Stimulated activated CD4-positive, alpha-beta T cell treated with anti-CD3 and anti-CD28 coated beads, Interleukin-15, amount 100 ng/mL, for 24 hours (primary cell): ENCODE measurements at regions not wholly inside any gene's neighbourhood (a gene's known extent, or its start where the extent isn't known, plus 50 kb on each side); places are given as distances from the start of the nearest gene placed in this dataset.

Source experiments
- DNase-seq: peaks from one replicate; pipeline ENCODE4 v3.0.0-alpha.2; 2020

- no peak for DNase-seq
Observed at GRCh38 chr22:34847072-34847471, 218.9 kb upstream of the ISX start.

- DNase-seq = no peak
Observed at GRCh38 chr22:34849965-34850364, 216.0 kb upstream of the ISX start.

- DNase-seq = no peak
Observed at GRCh38 chr22:34851918-34852662, 213.9 kb upstream of the ISX start.

GRCh38 chr22:34855471-34855870, 210.5 kb upstream of the ISX start:
- DNase-seq = no peak

DNA sequence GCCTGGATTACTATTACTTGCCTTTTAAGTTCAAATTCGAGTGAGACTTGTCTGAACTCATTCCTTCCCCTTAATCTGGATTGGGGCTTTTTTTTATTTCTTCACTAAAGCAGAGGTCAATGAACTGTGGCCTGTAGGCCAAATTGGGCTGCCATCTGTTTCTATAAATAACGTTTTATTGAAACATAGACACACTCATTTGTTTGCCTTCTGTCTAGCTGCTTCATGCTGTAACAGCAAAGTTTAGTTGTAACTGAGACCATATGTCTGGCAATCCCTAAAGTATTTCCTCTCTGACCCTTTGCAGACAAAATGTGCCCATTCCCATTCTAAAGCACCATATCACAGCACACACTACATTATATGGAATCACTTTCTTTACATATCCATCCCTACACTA, 207.9 kb upstream of the ISX start:
- DNase-seq = no peak

GRCh38 chr22:34861787-34862186, 204.2 kb upstream of the ISX start:
- DNase-seq = no peak

DNA sequence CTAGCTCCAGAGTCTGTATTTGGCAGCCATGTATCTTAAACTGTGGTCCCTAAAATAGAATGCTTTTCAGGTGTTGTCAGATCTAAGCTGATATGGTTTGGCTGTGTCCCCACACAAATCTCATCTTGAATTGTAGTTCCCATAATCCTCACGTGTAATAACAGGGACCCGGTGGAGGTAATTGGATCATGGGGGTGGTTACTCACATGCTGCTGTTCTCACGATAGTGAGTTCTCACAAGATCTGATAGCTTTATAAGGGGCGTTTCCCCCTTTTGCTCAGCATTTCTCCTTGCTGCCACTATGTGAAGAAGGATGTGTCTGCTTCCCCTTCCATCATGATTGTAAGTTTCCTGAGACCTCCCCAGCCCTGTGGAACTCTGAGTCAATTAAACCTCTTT, 199.9 kb upstream of the ISX start:
- DNase-seq = no peak

DNA sequence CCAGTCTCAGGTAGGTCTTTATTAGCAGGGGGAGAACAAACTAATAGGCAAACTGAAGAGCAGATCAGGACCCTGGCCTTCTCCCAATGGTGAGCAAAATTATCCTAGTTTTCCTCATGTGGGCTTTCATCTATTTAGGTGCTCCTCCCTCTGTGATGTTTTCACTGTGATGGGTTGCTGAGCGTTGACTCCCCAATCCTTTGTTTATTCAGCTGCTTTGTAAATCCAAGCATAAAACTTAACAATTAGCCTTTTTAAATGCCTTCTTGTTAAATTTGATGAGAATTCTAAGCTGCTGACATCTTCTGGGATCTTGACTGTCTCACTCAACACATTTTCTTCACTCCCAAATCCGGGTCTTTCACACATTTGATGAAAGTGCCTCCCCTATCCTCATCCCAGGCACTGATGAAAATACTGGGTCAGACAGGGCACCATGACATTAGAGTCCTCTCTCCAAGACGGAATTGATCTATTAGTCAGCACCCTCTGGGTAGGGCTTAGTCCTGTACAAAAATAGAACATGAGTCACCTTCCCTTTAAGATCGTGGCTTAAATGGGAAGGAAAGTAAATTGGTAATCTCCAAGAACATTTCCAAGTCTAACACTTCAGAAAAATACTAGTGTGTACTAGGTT, 199.3 kb upstream of the ISX start:
- DNase-seq = no peak

- no peak for DNase-seq
Observed at GRCh38 chr22:34877506-34877905, 188.5 kb upstream of the ISX start.

DNA sequence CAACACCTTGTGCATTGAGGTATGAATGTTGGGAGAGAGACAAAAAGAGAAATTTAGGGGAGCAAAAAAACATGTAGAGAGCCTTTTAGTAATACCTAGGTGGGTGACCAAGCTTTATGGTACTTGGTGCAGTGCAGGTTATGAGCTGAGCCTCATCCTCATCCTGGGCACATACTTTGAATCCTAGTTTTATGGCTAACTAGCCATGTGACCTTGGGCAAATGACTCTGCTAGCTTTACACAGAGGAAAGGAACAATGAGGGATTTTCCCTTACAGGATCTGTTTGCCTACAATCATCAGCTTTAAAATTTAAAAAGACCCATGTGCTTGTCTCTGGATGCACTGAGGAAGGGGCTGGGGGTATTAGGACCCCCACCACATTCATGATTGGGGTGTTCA, 187.8 kb upstream of the ISX start:
- no peak for DNase-seq

GRCh38 chr22:34879001-34879400, 187.0 kb upstream of the ISX start:
- DNase-seq = no peak

DNA sequence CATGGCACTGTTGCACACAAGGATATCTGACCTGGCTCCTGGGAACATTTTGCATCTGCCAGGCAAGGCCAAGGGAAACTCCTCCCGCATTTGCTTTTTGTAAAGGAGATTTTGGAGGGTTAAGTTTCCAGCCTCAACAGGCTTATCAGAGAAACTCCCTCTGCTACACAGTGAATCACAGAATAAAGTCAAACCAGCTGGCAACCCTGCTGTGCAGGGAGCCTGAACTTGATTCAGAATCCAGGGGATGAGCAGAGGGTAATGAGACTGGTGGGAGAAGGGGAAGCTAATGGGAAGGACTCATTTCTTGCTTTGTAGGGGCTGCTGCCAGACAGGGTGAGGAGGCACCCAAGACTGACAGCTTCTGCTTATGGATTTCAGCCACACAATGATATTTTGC, 185.3 kb upstream of the ISX start:
- no peak for DNase-seq

- no peak for DNase-seq
Observed at GRCh38 chr22:34881453-34881852, 184.5 kb upstream of the ISX start.

GRCh38 chr22:34885852-34886251, 180.1 kb upstream of the ISX start:
- DNase-seq = no peak

GRCh38 chr22:34886391-34886790, 179.6 kb upstream of the ISX start:
- no peak for DNase-seq

- no peak for DNase-seq
Observed at GRCh38 chr22:34886812-34887211, 179.1 kb upstream of the ISX start.

DNA sequence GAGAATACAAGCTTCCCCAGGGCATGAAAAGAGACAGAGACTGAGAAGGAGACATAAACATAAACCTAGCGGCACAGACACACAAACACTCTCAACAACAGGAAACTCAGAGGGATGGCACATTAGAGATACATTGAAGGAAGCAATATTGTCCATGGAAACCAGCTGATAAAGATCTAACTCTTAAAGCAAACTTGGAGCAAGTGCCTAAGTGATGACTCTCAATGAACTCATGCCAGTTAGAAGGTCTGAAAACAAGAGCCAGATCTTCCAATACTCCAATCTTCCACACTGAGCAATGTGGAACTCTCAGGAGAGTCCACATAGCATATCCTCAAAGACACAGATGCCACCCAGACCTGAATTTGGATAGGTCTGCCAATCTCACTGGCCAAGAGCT, 168.8 kb upstream of the ISX start:
- DNase-seq = no peak

GRCh38 chr22:34902335-34902734, 163.6 kb upstream of the ISX start:
- no peak for DNase-seq

- DNase-seq = no peak
Observed at GRCh38 chr22:34903416-34903815, 162.5 kb upstream of the ISX start.

DNA sequence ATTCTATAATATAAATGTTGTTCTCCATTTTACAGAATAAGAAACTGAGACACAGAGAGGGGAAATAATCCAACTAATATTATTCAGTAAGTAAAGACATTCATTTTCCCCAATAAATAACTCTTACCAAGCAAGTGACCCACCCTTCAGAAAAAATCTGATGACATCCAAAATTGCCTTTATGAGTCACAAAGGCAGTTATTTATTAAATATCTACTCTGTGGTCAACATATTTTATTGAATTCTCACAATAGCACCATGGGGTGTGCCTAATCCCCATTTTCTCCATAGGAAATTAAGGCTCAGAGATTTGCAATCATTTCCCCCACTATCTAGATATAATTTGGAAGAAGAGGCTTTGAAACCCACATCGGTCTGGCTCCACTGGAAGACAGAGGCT, 161.5 kb upstream of the ISX start:
- no peak for DNase-seq

- DNase-seq = no peak
Observed at GRCh38 chr22:34913826-34914225, 152.1 kb upstream of the ISX start.

DNA sequence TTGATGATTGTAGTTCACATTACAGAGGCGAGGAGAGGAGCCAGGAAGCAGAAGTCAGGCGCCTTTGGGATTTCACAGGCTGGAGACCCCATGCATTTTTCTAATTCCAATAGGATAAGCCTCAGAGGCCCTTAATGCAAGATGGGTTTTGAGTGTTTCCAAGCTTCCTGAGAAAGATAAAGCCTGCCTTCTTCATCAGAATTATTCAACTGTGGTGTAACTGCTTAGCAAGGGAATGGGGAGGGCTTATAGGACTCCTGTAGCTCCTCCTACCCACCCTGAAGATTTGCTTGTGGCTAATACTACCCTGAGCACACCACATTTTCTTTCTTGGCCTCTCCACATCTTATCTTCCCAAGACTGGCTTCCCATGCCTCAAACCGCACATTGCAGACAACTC, 151.1 kb upstream of the ISX start:
- DNase-seq = no peak

DNA sequence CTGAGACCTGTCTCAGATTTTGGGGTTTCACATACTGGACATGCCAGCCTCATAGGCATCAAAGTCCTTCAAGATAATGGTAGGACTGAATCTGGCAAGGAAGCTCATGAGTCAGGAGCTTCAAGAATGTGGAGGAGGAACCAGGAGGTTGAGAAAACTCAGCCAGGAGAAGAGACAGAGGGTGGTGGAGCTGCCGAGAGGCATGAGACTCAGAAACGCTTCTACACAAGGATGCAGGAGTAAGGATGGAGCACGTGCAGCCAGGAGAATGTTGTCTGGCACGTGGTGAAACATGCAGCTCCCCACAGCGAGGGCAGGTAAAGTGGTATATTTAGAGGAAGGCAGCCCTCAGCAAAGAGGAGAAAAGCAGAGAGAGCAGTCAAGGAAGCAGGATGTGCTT, 148.7 kb upstream of the ISX start:
- no peak for DNase-seq

- no peak for DNase-seq
Observed at GRCh38 chr22:34931026-34931425, 134.9 kb upstream of the ISX start.

GRCh38 chr22:34934261-34934660, 131.7 kb upstream of the ISX start:
- DNase-seq = no peak
